ENCODE measurements at regions not wholly inside any gene's neighbourhood (a gene's known extent, or its start where the extent isn't known, plus 50 kb on each side); places are given as distances from the start of the nearest gene placed in this dataset.
"Not testable (repeated sequence)": the region's sequence is repeated elsewhere in the genome, so short reads cannot be mapped to it uniquely, and the experiment has no call there.

DNA sequence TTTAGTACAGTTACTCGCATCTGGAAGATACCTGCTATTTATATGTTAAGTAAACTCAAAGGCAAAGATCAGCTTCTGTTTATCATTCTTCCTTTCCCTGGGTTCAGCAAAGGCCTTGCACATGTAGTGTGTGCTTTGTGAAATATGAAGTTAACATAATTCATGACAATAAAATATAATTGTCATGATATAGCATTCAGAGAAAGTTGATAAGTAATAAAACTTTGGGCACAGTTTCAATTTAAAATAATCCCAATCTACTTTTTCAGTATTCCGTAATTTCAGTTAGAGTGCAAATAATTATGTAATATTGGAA, 51.9 kb upstream of the ZNF217 start:
- DNase-seq, result no peak
- H3K4me1 ChIP-seq, result peaks cover 7 to 11% of the 10 kb centered on the region in 2 donors
- no peak overlapping the region for H3K27ac ChIP-seq
- H3K9me3 ChIP-seq, result no peaks in the 10 kb centered on the region
- ATAC-seq, result no peak
- TF ChIP-seq POLR2A (IDR thresholded peaks at IDR 0.05), result no peak
- TF ChIP-seq CTCF (IDR thresholded peaks at IDR 0.05 in 4 of 5, conservative IDR thresholded peaks at IDR 0.05 in 1 of 5), result no peak
- no peak overlapping the region for H3K4me3 ChIP-seq
- in situ Hi-C loops (cut with MboI; ENCODE audit: low sequenced_read_pairs in 4 of 4), result no loop called here
- H3K36me3 ChIP-seq, result no peaks in the 10 kb centered on the region
- no peaks in the 10 kb centered on the region for H3K27me3 ChIP-seq
- intact Hi-C loops (cut with DNase I; ENCODE audit: low total_unique reads), result no loop called here

DNA sequence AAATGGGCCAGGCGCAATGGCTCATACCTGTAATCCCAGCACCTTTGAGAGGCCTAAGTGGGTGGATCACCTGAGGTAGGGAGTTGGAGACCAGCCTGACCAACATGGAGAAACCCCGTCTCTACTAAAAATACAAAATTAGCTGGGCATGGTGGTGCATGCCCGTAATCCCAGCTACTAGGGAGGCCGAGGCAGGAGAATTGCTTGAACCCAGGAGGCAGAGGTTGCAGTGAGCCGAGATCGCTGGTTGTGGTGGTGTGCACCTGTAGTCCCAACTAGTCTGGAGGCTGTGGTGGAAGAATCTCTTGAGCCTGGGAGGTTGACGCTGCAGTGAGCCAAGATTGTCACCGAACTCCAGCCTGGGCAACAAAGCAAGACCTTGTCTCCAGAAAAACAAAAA, 50.5 kb upstream of the ZNF217 start:
- H3K4me3 ChIP-seq; H3K36me3 ChIP-seq; H3K9me3 ChIP-seq; intact Hi-C loops (cut with DNase I; ENCODE audit: low total_unique reads); H3K27me3 ChIP-seq; ATAC-seq; in situ Hi-C loops (cut with MboI; ENCODE audit: low sequenced_read_pairs in 4 of 4); H3K27ac ChIP-seq; DNase-seq: not testable (repeated sequence)
- peaks cover 7 to 11% of the 10 kb centered on the region in 2 donors for H3K4me1 ChIP-seq

All from gastrocnemius medialis (tissue), 4 donors.